BE2C (cell line): ENCODE measurements at regions not wholly inside any gene's neighbourhood (a gene's known extent, or its start where the extent isn't known, plus 50 kb on each side); places are given as distances from the start of the nearest gene placed in this dataset.

Experiments used
- DNase-seq: peaks from one replicate; pipeline ENCODE4 v3.0.0-alpha.2; 2020
- H3K27me3 ChIP-seq: fragments of 250-450 bp; sonication (Bioruptor Pico); 2 replicates; pipeline ENCODE4 v1.5.1; 2020; ENCODE audit warnings: mild to moderate bottlenecking
- H3K36me3 ChIP-seq: fragments of 250-450 bp; sonication (Bioruptor Pico); 2 replicates; pipeline ENCODE4 v1.5.1; 2020; ENCODE audit warnings: mild to moderate bottlenecking
- H3K4me1 ChIP-seq: fragments of 250-450 bp; sonication (Bioruptor Pico); 2 replicates; pipeline ENCODE4 v1.5.1; 2020
- H3K4me3 ChIP-seq: 2 replicates; pipeline ENCODE4 v1.5.1; 2011; ENCODE audit warnings: low read depth, low read length
- H3K9me3 ChIP-seq: fragments of 250-450 bp; sonication (Bioruptor Pico); 2 replicates; pipeline ENCODE4 v1.5.1; 2020
- TF ChIP-seq, protein P1 (sequence below): IDR thresholded peaks from 2 replicates; pipeline ENCODE4 v1.5.1; 2012; ENCODE audit warnings: mild to moderate bottlenecking, low read depth, low read length

DNA sequence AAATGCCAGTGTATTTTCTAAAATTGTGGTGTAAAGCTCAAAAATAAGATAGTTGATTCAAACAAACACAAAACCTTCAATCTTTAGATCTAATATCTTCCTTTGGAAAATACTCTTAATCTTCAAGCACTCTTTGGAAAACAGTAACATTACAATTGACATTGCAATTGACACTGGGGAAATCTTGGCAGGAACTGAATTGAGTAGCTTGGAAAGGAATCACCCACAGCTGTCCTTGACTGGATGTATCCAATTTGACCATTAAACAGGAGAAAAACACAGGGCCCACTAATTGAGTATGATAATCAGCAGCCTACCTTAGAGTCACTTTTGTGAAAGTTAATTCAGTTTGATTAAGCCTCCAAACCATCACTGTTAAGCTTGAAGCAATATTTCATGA lies 776.7 kb downstream of the DTWD2 start:
- Histone ChIP-seq H3K9me3 (no peaks in the 10 kb centered on the region; the same call in 1 of the 2 replicates), H3K36me3 (no peaks in the 10 kb centered on the region), H3K4me1 (no peaks in the 10 kb centered on the region), H3K4me3 (no peak overlapping the region), H3K27me3 (no peaks in the 10 kb centered on the region)
- TF ChIP-seq, protein P1, sequence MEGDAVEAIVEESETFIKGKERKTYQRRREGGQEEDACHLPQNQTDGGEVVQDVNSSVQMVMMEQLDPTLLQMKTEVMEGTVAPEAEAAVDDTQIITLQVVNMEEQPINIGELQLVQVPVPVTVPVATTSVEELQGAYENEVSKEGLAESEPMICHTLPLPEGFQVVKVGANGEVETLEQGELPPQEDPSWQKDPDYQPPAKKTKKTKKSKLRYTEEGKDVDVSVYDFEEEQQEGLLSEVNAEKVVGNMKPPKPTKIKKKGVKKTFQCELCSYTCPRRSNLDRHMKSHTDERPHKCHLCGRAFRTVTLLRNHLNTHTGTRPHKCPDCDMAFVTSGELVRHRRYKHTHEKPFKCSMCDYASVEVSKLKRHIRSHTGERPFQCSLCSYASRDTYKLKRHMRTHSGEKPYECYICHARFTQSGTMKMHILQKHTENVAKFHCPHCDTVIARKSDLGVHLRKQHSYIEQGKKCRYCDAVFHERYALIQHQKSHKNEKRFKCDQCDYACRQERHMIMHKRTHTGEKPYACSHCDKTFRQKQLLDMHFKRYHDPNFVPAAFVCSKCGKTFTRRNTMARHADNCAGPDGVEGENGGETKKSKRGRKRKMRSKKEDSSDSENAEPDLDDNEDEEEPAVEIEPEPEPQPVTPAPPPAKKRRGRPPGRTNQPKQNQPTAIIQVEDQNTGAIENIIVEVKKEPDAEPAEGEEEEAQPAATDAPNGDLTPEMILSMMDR: no peak
- DNase-seq: no peak

DNA sequence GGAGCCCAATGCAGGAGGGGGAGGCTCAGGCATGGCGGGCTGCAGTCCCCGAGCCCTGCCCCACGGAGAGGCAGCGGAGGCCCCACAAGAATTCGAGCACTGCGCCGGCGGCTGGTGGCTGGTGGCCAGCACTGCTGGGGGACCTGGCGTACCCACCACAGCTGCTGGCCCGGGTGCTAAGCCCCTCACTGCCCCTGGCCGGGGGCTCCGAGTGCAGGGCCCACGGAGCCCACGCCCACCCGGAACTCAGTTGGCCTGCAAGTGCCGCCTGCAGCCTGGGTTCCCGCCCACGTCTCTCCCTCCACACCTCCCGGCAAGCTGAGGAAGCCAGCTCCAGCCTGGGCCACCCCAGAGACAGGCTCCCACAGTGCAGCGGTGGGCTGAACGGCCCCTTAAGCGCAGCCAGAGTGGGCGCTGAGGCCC lies 780.3 kb downstream of the DTWD2 start:
- Histone ChIP-seq H3K27me3 (no peaks in the 10 kb centered on the region), H3K4me3 (no peak overlapping the region), H3K36me3 (no peaks in the 10 kb centered on the region), H3K4me1 (no peaks in the 10 kb centered on the region), H3K9me3 (no peaks in the 10 kb centered on the region; the same call in 1 of the 2 replicates)
- DNase-seq: no peak
- TF ChIP-seq, protein P1: no peak

DNA sequence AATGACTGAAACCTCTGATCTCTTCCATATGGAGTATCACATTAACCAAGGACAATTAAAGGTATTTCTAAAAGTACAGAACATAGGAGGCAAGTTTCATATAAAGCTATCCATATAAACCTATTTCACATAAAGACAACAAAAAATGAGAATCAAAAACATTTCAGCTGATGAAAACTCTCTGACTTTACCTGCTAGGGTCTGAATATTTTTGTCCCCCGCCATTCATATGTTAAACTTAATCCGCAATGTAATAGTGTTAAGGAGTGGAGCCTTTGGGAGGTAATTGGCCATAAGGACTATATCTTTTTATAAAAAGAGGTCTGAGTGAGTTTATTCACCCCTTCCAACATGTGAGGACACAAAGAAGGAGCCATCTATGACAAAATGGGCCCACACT lies 788.5 kb downstream of the DTWD2 start:
- Histone ChIP-seq H3K36me3 (no peaks in the 10 kb centered on the region), H3K4me1 (no peaks in the 10 kb centered on the region), H3K9me3 (no peaks in the 10 kb centered on the region; the same call in 1 of the 2 replicates), H3K4me3 (no peak overlapping the region), H3K27me3 (peaks cover 12% of the 10 kb centered on the region)
- DNase-seq: no peak
- TF ChIP-seq, protein P1: no peak

DNA sequence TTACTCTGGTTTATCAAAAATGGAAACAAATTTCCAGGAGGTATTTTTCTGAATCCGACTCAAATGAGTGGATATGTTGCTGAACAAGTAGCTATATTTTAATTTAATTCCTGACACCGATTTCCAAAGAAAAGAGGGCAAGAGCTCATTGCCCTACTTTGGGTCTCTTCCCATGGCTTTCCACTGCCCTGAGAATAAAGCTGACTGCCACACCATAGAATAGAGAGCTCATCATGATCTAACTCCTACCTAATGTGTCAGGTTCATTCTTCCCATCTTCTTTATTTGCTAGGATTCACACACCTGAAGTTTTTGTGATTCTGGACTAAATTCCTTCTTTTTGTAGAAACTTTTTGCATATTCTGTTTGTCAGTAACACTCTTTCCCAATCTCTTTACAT lies 792.1 kb downstream of the DTWD2 start:
- Histone ChIP-seq H3K36me3 (no peaks in the 10 kb centered on the region), H3K4me1 (no peaks in the 10 kb centered on the region), H3K4me3 (no peak overlapping the region), H3K9me3 (no peaks in the 10 kb centered on the region; the same call in 1 of the 2 replicates), H3K27me3 (peaks cover 12% of the 10 kb centered on the region)
- TF ChIP-seq, protein P1: no peak
- no peak for DNase-seq

DNA sequence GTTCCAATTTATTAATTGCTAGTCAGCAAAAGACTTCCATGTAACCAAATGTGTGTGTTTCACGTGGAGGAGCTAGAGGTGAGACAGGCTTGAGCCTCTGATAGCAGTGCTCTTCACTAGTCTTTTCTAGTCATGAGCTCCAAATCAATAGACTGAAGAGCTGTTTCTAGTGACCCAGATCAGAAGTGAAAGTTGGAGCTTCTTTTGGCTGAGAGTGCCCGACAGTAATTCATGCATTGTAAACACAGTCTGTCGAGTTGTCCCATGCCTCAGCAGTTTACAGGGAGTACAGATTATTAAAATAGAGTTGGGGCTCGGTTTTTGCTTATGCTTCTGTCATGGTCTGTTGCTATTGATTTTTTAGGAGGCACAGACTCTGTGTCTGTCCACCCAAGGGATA lies 793.1 kb downstream of the DTWD2 start:
- Histone ChIP-seq H3K4me3 (no peak overlapping the region), H3K36me3 (no peaks in the 10 kb centered on the region), H3K4me1 (no peaks in the 10 kb centered on the region), H3K9me3 (no peaks in the 10 kb centered on the region; the same call in 1 of the 2 replicates), H3K27me3 (peaks cover 12% of the 10 kb centered on the region)
- no peak for DNase-seq
- TF ChIP-seq, protein P1: no peak

DNA sequence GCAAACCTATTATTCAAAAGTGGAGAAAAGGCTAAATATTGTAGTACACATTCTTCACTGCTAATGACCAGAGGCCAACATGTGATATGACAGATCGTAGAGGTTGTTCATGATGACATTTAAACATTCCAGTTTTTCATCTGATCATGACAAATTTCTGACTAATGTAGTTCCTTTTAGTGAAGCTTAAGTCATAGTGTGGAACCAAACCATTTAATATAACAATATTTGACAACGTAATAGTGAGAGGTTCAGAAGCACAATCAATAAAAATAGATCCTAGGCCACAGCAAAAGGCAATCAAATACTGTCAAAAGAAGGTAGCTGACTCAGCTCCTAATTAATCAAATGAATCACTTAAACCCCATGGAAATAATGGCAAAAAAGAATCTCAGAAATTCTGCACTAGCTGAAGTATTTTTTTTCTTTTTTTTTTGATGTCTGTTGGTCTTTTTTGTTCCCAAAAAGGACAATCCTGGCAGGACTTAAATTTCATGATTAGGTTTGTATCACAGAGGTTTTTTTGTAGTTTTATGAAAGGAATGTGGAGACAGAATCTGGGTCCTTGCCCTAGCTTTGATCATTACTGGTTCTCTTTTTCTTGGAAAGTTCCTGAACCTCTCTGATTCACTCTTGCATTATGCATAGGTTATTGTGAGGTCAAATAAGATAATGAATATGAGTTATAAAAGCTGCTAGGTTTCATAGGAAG lies 795.0 kb downstream of the DTWD2 start:
- TF ChIP-seq, protein P1: no peak

More for the DNA sequence above, 795.0 kb downstream of the DTWD2 start:
- no peak for DNase-seq
- H3K27me3 ChIP-seq: peaks cover 12% of the 10 kb centered on the region
- H3K4me3 ChIP-seq: no peak overlapping the region
- no peaks in the 10 kb centered on the region; the same call in 1 of the 2 replicates for H3K9me3 ChIP-seq
- H3K36me3 ChIP-seq: no peaks in the 10 kb centered on the region
- H3K4me1 ChIP-seq: no peaks in the 10 kb centered on the region
